ENCODE measurements at regions not wholly inside any gene's neighbourhood (a gene's known extent, or its start where the extent isn't known, plus 50 kb on each side); places are given as distances from the start of the nearest gene placed in this dataset.

DNA sequence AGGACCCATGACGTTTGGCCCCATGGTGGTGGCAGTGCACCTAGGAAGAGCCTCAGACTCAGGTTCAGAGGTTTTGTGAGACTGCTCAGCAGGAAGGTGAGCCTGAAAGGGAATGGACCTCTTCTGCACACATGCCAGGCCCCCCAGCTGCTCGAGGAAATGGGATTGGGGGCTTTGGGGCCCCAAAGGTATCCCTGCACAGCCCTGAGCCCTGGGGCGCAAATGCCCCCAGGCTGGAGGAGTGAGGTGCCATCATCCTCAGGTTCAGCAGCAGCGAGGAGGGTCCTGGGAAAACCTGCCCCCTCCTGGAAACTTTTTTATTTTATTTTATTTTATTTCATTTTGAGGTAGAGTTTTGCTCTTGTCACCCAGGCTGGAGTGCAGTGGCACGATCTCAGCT, 171.8 kb upstream of the MVB12B start:
- DNase-seq, result no peak

GRCh38 chr9:126155756-126156664, 170.6 kb upstream of the MVB12B start:
- DNase-seq, result no peak

DNA sequence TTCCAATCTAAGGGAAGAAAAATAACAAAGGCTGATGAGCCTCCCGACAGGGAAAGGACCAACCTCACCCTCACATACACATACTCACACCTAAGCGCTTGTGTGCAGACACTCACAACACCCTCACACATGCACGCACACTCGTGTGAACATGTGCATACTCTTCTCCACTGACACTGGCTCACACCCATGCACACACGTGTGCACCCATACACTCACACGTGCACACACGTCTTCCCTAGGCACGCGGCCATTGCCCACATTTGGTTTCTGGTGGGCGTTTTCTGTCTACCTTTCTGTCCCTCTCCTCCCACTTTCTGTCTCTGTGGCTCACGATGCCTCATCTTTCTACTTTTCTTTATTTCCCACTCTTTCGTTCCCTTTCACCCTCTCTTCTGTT, 169.7 kb upstream of the MVB12B start:
- DNase-seq, result no peak

- peak; percentile 34 to 71 for DNase-seq
Observed at GRCh38 chr9:126157423-126157822, 169.2 kb upstream of the MVB12B start.

DNA sequence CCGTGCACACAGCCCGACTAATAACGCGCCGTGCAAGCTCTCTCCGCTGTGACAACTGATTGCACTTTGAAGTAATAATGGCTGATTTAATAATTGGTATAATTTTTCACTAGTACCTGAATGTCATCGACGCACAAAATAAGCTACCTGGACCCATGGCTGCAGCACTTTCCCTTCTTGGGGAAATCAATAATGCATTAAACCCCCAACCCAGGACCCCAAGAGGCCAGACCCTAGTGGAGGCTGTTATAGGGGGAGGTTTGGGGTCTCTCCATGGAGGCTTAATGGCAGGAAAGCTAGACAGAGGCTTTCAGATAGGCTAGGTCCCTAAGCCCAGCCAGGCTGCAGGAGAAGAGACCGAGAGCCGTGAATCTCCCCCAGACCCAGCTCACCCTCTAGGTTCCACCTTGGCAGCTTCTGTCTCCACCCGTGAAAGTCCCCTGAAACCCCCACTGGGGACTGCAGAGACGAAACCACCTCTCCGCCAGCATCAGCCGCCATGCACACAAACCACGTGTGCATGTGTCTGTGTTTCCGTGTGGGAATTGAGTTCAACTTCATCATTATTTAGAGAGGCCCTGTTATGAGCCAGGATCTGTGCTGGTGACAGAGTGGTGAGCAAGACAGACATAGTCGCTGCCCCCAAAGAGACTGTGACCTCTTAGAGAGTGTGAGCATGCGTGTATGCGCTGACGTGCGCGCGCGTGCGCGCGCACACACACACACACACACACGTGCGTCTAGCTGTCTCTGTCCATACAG, 168.6 kb upstream of the MVB12B start:
- no peak for DNase-seq

- no peak for DNase-seq
Observed at GRCh38 chr9:126158588-126159429, 167.8 kb upstream of the MVB12B start.

GRCh38 chr9:126159430-126160060, 167.1 kb upstream of the MVB12B start:
- no peak for DNase-seq

DNA sequence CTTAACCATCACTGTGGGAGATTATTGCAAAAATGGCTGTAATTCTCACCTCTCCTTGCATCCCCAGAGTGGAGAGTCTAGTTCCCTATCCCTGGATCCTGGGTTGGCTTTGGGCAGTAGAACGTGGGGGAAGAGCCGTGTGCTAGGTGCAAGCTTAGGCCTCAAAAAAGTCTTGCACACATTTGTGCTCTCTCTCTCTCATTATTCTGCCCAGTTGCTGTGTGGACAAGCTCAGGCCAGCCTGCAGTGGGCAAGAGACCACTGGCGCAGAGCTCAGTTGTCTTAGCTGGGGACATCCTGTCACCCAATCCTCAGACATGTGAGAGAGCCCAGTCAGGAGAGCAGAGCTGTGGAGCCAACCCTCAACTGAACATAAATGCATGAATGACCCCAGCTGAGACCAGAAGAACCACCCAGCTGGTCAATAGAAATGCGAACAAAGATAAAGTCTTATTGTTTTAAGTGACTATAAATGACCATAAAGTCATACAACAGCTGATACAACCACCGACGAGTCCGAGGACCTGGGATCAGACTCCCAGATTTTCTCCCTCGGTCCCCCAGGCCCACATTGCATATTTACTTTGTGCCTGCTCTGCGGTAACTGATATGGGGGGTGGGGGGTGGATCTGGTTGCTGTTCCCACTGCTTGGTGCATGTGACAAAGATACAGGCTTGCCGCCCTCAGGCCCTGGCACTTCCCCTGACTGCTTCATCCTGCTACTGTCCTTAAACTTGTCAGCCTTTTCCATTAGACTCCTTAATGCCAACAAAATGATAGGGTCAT, 166.4 kb upstream of the MVB12B start:
- DNase-seq, result no peak

DNA sequence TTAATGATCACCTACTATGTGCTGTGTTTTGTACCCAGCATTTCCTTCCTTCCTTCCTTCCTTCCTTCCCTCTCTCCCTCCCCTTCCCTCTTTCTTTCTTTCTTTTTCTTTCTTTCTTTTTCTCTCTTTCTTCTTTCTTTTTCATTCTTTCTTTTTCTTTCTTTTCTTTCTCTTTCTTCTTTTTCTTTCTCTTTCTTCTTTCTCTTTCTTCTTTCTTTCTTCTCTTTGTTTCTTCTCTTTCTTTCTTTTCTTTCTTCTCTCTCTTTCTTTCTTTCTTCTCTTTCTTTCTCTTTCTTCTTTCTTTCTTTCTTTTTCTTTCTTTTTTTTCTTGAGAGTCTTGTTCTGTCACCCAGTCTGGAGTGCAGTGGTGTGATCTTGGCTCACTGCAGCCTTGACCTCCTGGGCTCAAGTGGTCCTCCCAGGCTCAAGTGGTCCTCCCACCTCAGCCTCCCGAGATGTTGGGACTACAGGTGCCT, 165.7 kb upstream of the MVB12B start:
- no peak for DNase-seq

DNA sequence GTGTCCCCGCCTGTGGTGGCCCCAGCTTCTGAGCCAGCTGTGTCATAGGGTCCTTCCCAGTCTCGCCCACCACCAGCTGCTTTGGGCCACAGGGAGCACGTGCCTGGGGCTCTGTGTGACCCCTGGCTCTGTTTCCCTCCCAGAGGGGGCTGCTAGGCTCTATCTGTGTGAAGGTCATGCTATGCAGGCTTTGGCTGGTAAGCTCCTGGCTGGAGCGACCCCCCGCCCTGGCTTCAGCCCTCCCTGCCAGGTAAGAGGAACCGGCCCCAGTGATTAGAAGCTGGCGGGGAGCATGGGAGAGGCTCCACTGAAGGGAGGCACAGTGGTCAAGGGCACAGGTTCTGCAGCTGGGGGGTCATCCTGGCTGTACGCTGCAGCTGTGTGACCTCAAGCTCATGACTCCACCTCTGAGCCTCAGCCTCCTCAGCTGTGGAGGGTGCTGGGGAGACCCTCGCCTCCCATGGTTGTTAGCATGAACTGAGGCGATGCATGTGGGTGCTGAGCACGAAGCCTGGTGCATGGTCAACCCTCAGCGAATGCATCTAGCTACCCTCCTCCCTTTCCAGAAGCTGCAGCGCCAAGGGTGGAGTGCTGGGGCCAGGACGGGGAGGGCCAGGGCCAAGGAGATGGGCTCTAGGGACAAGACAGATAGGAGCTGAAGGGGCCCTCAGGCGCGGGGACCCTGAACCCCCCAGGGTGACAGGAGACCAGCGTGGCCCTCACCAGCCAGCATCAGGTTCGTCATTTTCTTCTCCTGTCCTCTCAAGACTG, 163.8 kb upstream of the MVB12B start:
- no peak for DNase-seq

DNA sequence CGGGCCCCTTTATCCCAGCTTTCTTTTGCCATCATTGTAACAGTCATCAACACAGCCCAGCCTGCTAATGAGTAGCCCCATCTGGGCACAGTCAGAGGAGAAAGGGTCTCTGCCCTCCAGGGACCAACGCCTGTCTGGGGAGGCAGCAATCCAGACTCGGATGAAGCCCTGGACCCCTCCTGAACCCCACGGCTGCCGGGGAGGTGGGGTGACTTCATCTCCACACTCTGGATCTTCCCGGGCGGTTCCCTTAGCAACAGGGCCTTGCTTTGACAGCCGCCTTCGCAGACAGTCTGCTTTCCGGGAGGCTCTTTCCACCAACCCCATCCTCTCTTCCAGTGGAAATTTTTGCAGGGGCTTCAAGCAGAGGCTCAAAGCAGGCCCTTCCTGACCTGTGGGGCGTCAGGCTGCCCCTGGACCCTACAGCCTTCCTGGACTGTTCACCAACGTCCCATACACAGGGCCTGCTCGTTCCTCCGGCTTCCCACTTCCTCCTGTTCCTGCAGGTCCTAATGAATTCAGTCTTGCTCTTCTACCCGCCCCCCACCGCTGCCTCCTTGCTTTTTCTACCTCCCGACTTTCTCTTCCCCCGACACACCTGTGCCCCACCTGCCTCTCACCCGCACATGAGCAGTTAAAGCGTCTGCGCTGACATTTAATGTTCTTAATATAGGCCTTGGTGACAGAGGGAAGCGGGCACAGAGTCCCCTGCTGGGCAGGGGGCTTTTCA, 161.7 kb upstream of the MVB12B start:
- DNase-seq, result no peak

- no peak for DNase-seq
Observed at GRCh38 chr9:126165755-126166154, 160.9 kb upstream of the MVB12B start.

DNA sequence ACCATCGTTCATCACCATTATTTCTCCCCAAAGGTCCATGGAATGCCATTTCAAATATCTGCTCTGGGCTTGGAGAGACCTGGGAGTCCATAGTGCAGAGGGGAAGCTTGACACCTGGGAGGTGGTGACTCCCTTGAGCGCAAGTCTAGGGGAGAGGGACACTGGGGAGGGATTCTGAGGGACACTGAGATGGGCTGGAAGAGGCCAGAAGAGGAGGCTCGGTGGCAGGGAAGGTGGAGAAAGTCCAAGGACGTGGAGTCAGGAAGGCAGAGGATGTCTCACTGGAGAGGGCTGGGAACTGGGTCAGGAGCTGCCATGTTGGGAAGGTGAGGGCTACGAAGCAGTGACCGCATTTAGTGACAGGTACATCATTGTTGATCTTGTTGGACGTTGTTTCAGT, 160.3 kb upstream of the MVB12B start:
- DNase-seq, result no peak

GRCh38 chr9:126166866-126167265, 159.8 kb upstream of the MVB12B start:
- DNase-seq, result no peak

DNA sequence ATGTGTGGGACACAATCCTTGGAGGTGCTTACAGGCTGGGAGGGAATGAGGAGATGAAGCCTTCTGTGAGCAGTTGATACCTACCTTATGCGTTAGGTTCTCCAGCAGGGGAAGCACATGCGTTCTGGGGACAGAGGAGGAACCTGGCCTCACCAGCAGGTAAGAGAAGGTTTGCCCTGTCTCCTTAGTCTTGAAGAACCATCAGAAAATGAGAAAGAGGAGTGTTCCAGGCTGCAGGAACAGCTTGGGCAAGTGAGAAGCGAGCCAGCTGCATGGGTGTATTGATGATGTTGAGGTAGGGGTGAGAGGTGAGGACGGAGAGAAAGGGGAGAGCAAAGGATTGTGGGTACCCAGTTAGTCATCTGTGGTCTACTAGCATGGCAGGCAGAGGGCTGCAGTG, 156.9 kb upstream of the MVB12B start:
- DNase-seq, result no peak

- no peak for DNase-seq
Observed at GRCh38 chr9:126170286-126170823, 156.3 kb upstream of the MVB12B start.

DNA sequence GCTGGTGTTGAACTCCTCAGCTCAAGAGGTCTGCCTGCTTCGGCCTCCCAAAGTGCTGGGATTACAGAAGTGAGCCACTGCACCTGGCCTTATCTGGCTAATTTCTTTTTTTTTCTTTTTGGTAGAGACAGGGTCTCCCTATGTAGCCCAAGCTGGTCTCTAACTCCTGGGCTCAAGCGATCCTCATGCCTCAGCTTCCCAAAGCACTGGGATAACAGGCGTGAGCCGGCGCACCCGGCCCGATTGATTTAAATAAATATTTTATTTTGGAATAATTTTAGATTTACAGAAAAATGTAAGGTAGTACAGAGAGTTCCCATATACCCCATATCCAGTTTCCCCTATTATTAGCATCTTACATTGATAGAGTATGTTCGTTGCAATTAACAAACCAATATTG, 155.0 kb upstream of the MVB12B start:
- no peak for DNase-seq

- DNase-seq, result no peak
Observed at GRCh38 chr9:126173401-126173800, 153.2 kb upstream of the MVB12B start.

DNA sequence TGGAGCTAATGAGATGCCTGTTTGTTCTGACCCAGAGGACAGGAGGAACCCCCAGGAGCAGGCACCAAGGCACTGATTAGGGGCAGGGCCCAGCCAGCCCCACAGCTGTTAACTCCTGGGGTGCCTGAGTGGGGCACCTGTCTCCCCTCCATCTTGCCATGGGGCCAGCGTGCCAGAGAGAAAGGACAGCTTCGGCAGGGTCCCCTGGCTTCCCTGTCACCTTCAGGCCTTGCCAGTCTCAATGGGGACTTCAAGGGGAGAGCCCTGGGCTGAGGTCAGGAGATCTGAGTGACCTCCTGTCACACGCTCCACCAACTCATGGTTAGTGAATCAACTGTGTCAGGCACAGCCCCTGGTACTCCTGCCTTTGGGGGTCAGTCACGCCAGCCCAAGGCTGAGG, 152.7 kb upstream of the MVB12B start:
- no peak for DNase-seq

DNA sequence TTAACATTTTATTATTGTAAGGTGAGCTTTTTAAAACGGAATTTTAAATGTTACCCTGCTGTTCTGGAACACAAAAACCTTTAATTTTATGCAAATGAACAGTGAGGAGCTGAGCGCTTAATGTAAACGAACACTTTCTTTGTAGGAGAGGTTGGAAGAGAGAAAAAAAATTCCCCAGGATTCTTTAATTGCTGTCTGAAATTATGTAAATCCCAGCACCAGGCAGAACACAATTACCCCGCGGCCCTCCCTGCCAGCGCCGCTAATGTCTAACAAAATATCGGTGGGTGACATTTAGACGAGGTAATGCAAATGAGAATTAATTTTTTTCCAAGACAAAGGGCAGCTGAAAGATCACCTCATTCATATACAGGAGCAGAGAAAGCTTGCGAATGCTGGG, 143.4 kb upstream of the MVB12B start:
- no peak for DNase-seq

Measured in NCI-H524 (cell line).